PC-9 (cell line): ENCODE measurements at regions not wholly inside any gene's neighbourhood (a gene's known extent, or its start where the extent isn't known, plus 50 kb on each side); places are given as distances from the start of the nearest gene placed in this dataset.

Experiments used
- CTCF ChIP-seq: fragments of 200-600 bp; sonication (generic); conservative IDR thresholded peaks from 2 replicates; pipeline ENCODE4 v1.6.1; 2017; ENCODE audit warnings: mixed run types, antibody characterized with exemption, mild to moderate bottlenecking, moderate library complexity
- EZH2 ChIP-seq: fragments of 200-600 bp; sonication (generic); IDR thresholded peaks from 2 replicates; pipeline ENCODE4 v1.8.0; 2017; ENCODE audit warnings: antibody characterized with exemption, low read depth

- TF ChIP-seq CTCF (no peak), EZH2 (no peak)
These were observed 1123.8 kb upstream of the KLHL29 start for GRCh38 chr2:22261165-22261564.
